ENCODE measurements at regions not wholly inside any gene's neighbourhood (a gene's known extent, or its start where the extent isn't known, plus 50 kb on each side); places are given as distances from the start of the nearest gene placed in this dataset.
"Not testable (repeated sequence)": the region's sequence is repeated elsewhere in the genome, so short reads cannot be mapped to it uniquely, and the experiment has no call there.

DNA sequence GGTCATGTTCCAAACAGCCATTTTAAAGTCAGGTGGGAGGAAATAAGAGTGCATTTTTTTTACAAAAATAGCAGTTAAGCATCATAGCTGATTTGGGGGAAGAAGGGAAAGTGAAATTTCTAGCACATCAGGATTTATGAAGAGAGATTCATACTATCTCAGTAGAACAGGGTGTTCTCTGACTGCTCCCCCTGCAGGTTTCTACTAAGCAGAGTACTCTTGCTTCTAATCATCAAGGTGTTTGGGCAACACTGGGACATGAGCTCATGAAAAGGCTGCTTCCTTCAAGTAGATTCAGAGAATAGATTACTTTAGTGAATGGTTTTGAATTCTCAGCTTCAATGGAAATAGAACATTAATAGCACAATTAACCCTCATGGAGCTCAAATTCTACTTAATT is 591.4 kb upstream of the PCDH10 start:
- DNase-seq: no peak

DNA sequence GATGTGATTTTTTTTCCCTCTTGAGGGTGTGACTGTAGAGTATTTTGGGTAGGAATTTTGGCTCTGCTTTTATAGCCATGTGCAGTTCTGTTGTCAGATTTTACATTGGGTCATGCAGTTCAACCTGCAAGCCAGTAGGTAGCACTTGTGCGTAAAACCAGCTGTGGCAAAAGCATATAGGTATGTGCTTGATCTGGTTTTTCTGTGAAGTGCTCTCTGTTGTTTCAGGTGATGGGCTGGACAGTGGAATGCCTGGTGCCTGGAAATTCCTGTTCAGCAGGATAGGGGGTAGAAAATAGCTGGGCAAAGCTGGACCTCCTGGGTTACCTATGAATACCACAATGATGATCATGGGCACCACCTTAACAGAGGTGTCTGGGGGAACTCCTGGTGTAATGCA is 584.2 kb upstream of the PCDH10 start:
- DNase-seq: no peak

DNA sequence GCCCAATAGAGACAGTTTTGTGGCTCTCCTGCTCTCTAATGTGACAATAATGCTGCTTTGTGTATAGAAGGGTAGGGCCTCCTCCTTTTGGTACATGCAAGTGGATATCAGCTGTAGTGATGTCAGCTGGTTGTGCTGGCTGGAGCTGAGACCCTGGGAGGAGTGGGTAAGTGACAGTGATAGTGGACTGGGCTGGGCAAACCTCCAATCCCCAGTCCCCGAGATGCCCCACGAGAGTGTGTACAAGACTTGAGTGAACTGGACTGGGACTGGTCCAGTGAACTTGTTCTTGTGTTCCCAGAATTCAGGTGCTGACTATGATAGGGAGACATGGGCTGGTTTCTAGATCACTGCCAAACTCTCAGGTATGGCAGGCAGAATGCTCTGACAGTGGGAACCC is 583.6 kb upstream of the PCDH10 start:
- no peak for DNase-seq

DNA sequence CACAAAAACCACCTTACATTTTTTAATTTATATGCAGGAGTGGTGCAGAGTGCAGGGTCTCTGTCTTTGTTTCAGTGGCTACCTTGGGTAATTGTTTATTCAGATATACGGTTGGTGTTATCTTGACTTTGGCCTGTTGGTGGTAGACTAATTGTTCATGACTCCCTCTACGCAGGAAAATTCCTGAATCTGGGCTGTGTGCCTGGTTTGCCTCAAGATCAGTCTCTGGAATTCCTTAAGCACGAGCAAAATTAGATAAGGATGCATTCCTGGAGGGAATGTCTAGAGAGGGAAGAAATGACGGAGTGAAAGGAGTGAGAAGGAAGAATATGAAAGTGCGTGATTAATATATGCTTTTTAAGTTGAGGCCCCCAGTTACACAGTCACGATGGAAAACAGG is 576.9 kb upstream of the PCDH10 start:
- no peak for DNase-seq

DNA sequence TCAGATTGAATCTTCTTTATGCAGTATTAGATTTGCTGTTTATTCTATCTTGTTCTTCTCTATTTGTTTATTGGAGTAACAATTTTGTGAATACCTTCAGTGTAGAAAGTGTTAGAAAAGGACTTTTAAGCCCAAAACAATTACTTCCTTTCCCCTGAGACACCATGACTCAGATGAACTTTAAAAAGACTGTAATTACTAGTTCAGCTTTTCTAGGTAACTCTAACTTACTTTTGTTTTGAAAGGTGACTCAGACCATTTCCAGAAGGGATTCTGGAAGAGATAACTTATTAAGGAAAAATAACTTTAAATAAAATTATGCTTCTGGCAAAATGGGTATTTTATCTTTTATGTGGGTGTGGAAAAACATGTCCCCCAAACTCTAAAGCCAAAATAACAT is 561.5 kb upstream of the PCDH10 start:
- no peak for DNase-seq

DNA sequence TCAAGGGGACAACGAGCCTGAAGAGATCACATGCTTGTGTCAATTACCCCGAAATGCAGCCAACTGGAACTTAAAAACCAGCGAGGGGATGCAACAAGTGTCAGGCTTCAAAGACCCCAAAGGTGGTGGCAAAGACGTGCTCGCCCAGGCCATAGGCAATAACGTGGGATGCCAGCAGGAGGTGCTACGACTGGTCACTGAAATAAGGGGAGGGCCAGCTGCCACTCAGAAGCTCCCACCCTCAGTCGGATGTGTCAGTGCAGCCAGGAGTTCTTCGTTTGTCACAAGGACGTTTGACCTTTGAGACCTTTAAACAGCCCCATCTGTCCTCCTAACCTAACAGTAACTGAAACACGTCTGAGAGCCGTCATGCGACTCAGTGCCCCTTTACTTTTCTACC is 556.8 kb upstream of the PCDH10 start:
- DNase-seq: no peak

DNA sequence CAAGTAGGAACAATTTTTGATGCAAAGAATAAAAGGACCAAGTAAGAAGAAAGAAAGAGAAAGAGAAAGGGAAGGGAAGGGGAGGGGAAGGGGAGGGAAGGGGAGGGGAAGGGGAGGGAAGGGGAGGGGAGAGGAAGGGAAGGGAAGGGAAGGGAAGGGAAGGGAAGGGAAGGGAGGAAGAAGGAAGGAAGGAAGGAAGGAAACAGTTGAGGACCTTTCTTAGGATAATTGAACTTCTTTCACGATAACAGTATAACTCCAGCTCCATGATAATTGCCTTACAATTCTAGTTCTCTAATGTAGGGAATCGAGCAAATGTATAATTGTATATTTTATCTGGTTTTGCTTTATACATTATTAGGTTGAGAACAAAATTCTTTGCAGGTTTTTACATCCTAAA is 556.2 kb upstream of the PCDH10 start:
- DNase-seq: no peak

DNA sequence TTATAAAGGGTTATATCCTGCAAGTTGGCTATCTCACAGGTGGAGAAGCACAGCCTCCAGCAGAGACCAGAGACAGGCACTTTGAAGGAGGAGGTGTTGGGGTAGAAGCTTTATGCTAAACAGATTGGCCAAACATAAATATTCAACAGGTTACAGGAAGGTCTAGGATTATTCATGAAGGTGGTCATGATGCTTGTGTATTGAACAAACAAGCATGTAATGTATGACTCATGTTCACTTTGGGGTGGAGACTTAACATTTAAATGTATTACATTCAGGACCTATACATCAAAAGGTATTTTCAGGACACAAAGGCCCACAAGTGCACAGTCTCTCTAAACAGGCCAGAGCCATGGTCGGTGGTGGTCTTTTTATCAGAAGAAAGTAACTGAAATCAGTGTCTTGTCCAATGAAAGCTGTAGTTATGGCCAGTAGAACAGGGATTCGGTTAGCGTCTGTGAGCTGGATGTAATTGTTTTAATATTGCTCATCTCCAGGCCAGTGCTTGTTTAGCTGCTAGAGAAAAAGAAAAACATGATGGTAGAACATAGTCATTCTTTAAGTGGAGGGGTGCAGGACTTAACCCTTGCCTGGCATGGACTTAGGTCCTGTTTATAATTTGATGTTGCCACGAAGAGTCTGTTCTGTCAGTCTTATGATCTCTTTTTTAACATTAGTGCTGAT is 555.2 kb upstream of the PCDH10 start:
- no peak for DNase-seq

DNA sequence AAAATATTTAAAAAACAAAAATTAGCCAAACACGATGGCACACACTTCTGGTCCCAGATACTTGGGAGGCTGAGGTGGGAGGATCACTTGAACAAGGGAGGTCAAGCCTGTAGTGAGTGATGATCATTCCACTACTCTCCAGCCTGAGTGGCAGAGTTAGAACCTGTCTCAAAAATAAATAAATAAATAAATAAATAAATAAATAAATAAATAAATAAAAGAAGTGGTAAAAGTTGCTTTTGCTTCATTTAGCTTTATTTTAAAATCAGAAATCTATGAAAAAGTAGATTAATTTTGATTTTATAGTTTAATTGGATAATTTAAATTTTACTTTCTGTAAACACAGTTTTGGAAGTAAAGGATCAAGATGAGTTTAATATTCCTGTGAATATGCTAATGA is 552.9 kb upstream of the PCDH10 start:
- DNase-seq: no peak

DNA sequence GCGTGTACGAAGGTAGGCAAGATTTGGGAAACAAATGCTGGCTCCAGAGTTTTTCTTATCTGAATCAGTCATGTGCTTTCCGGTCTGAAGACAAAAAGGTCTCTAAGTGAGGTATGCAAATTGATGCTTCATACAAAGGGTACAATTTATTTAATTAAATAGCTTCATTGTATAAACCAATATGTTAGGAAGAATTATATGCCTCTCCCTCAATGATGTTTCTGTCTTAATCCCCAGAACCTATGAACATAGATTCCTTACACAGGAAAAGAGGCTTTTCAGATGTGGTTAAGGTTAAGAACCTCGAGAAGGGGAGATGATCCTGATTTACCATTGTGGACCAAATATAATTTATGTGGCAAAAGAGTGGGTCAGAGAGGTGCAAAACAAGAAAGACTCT is 543.5 kb upstream of the PCDH10 start:
- no peak for DNase-seq

DNA sequence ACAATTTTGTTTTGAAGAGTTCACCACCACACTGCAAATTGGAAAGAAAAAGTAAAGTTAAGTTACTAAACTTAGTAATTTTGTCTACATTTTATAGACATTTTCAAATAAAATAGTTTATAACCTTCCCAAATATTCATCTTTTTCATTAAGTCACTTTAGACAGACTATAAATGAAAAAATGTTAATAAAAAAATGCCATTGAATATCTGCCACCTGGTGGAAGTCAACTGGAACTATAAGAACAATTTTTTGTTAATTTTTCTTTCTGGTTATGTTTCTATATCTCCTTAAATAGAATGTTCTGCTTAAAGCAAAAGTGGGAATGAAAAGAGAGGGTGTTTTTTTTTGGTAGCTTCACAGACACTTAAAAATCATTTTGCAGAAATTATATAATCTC is 534.4 kb upstream of the PCDH10 start:
- DNase-seq: no peak

DNA sequence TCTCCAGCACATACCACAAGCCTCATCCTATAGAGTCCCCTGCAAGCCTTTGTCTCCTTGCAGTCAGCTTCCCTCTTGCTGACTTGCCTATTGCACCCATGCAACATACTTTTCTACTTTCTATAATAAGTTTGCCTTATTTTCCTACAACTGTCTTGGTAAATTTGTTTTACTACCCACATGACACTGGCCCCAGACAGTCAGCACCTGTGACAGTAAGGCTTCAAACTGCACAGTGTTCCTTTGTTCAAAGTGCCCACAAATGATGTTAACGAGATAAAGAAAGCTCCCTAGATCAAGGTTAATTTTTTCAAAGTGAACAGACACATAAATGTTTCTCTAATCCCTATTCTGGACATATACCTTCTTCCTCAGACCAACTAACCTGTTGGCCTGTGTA is 529.1 kb upstream of the PCDH10 start:
- DNase-seq: no peak

DNA sequence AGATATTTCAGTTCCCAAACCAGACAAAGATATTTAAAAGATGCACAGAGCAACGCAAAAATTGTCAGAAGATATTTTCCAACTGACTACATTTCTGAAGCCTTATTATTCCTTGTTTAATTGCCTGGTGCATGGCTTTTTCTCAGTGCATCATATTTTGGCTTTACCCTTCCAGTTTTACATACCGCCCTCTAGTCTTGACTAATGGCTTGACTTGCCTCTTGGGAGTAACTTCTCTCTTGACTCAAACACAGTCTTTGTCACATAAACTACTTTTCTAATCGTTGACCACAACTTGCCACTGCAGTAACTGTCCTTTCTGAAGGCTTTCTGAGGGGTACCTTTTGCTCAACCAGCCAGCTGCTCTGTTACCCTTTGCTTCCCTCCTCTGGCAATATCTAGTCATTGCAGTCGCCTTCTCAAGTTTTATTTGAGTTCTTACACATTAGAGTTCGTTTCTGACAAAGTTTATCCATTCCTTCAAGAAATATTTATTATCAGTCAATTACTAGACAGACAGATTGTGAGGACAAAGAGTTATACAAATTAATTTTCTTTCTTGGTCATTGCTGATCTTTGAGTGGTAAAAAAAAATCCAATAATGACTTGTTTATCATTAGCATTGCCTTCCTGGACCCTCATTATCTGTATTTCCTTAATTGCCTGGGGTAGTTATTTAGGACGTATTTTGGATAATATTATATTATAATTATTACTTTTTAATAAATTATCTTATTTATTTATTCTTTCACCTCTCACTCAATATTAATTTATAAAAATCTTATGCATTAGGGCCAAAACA is 506.9 kb upstream of the PCDH10 start:
- no peak for DNase-seq

DNA sequence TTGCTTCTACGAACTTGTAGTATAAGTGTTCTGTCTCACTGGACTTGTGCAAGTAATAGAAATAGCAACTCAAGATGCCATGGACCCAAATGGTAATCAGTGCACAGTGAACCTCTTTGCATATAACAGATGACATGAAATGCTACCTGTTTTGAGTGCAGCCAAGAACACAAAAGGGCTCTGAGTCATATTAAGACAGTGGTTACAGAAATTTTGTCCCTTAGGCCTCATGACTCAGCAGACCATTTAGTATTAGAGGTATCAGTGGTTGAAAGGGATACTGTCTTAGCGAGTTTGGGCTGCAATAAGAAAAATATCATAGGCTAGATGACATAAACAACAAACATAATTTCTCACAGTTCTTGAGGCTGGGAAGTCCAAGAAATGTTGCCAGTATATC is 502.9 kb upstream of the PCDH10 start:
- no peak for DNase-seq

DNA sequence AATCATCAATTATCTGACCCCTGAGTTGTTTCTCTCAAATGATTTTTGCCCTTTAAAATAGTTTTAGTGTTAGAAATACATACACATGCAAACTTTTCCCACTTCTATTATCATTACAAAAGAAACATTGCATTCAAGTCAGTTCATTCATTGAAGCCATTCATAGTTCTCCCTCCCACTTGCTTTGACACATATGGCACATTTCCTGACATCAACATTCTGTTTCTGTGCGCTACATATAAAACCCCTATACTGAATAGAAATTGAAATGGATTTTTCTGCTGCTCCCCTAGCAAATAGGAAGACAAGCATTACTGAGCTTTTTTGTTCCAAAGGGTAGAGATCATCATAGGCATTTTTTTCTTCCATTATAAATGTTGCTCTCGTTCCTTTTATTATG is 497.9 kb upstream of the PCDH10 start:
- no peak for DNase-seq

DNA sequence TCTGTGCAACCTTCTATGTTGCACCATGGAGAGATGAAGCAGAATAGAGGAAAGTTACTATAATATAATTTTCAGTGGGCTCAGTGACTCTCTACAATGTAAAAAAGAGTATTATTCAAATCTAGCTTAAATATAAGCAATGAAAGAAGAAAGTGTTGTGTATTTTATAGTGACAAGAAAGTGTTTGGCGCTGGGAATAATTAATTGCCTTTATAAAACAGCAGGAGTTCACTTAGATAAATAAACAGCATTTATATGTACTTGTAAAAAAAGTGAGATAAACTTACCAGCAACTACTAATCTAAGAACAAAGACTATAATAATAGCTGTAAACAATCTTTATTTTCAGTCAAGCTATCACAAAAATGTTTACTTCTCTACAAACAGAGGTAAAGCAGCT is 488.9 kb upstream of the PCDH10 start:
- no peak for DNase-seq

DNA sequence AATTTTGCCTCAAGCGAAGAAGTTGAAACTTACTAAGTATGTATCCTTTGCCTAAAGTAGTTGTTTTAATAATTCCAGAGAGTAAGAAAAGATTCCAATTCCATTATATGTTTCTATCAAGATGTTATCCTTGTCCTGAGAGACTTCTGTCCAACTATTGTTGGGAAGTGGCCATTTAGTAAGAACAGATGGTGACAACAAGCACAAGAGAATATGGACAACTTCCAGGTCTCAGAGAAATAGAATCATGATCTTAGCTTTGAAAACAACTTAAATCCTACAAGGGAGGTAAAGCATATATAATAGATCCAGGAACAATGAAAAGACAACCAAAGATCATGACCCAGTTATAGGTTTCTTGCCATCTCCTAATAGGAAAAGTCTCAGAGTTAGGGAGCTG is 486.6 kb upstream of the PCDH10 start:
- no peak for DNase-seq

DNA sequence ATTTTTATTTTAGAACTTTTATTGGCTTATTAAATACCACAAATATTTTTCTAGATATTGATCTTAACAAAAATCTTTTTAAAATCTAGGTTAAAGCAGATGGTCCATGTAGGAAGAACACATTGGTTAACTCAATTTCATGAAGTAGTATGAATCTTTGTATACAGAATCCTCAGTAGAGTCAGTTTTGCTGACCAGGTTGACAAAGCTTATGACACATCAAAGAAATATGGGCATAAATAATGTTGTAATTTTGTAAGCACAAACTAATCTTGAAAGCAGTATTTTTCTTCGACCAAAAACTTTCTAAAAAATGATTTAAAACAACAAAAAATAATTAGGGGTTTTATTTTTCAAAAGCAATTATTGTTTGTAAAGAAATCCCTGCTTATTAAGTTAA is 479.3 kb upstream of the PCDH10 start:
- DNase-seq: no peak

DNA sequence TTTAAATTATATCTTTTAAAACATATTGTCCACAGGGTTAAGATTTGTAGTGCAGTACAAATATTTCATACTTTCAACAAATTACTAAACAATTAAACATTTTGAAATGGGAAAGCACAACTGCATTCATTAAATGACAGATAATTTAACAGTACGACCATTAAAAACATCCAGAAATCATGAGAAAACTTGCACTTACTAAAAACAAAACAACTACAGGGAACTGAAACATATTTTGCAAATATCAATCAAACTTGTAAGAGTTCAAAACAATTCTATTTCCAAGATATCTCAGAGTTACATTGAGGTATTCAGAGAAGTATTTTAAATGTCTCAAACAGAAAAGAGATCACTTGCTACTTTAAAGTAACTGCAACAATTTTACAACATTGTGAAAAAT is 478.5 kb upstream of the PCDH10 start:
- no peak for DNase-seq

DNA sequence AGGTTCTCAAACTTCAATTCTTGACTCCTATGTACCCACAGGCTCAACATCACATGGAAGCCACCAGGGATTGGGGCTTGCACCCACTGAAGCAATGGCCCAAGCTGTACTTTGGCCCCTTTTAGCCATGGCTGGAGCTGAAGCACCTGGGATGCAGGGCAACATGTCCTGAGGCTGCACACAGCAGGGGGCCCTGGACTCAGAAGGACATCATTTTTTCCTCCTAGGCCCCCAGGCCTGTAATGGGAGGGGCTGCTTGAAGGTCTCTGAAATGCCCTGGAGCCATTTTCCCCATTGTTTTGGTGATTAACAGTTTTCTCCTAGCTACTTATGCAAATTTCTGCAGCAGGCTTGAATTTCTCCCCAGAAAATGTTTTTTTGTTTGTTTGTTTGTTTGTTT is 465.1 kb upstream of the PCDH10 start:
- no peak for DNase-seq

DNA sequence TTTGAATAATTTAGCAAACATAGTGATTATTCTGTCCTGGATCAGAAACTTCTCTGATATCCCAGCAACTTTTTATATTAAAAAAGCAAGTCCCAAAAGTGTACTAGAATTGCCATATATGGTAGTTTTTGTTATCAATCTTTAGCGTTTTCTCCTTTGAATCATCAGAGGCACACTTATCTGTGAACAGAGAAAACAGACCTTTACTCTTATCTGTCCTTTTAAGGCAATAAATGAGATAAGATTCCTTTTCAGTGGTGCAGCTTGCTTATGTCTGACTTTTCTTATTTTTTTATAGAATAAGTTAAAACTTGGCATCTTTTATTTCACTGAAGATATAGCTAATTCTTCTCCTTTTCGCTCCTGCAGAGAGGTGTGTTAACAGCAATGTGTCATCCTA is 458.1 kb upstream of the PCDH10 start:
- DNase-seq: no peak

DNA sequence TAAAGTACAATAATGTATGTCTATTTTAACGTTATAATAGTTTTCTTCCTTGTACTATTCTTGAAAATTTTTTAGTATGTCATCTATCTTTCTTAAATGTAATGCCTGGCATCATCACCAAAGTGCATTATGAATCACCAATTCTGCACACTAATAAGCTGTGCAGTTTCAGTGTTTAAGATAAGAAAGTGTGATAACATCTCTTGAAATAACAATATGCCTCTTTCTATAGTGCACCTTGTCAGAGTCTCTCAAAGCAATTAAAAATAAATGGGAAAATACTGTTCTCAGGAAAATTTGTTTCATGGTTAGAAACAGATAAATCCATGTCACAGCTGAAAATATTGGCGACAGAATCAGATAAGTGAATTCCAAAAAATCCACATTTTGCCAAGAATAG is 457.4 kb upstream of the PCDH10 start:
- DNase-seq: no peak

DNA sequence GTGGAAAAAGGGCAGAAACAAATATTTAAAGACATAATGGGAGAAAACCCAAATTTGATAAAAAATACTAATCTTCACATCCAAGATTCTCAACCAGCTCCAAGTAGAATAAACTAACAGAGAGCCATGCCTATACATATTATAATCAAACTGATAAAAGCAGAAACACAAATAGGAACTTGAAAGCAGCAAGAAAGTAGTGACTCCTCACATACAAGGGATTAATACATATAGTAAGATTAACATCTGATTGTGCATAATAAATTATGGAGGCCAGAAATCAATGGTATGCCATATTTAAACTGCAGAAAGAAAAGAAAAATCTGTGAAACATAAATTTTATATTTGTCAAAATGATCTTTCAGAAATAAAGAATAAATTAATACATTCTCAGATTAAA is 454.3 kb upstream of the PCDH10 start:
- no peak for DNase-seq

DNA sequence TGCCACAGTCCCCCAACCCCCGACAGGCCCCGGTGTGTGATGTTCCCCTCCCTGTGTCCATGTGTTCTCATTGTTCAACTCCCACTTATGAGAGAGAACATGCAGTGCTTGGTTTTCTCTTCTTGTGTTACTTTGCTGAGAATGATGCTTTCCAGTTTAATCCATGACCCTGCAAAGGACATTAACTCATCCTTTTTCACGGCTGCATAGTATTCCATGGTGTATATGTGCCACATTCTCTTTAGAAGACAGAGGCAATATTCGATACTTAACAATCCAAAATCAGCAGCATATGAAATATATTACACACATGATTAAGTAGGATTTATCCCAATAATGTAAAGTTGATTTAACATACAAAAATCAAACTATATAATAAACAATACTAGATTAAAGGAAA is 451.6 kb upstream of the PCDH10 start:
- not testable (repeated sequence) for DNase-seq

DNA sequence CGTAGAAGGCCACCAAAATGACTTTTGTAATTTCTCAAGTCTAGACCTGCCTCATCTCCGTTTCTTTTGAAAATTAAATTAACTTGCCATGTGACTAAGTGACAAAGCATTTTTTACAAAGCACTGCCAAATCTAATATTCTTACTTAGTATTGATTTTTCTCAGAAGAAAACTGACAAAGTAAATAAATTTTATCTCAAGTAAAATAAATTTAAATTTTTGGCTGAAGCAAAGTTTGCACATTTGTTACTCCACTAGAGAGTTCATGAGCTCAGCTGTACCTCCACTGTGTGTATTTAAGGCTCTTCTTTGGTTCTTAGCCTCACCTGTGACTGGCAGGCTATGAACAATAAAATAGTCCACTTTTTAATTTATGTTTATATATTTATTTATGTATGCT is 441.1 kb upstream of the PCDH10 start:
- no peak for DNase-seq

All from NCI-H187 treated with DMSO at 0.1 percent for 48 hours (cell line).